H9 (cell line): ENCODE measurements at regions not wholly inside any gene's neighbourhood (a gene's known extent, or its start where the extent isn't known, plus 50 kb on each side); places are given as distances from the start of the nearest gene placed in this dataset.

Source experiments
- DNase-seq: peaks from one replicate; pipeline ENCODE4 v3.0.0-alpha.2; 2017
- H2AFZ ChIP-seq: one replicate; pipeline ENCODE4 v1.6.1; 2013; ENCODE audit warnings: mild to moderate bottlenecking, low read length, control low read depth, moderate library complexity
- H2AK5ac ChIP-seq: 2 replicates; pipeline ENCODE4 v1.6.1; 2013; ENCODE audit warnings: low read length, control low read depth, mixed read lengths; ENCODE audit not compliant: insufficient read length
- H2BK120ac ChIP-seq: one replicate; pipeline ENCODE4 v1.6.1; 2013; ENCODE audit warnings: low read depth, mild to moderate bottlenecking, low read length, control low read depth, inconsistent platforms; ENCODE audit not compliant: poor library complexity, severe bottlenecking
- H2BK12ac ChIP-seq: 2 replicates; pipeline ENCODE4 v1.6.1; 2013; ENCODE audit warnings: low read length, control low read depth, mixed read lengths, low read depth; ENCODE audit not compliant: insufficient read length
- H2BK15ac ChIP-seq: 2 replicates; pipeline ENCODE4 v1.6.1; 2013; ENCODE audit warnings: low read depth, low read length, control low read depth
- H2BK20ac ChIP-seq: one replicate; pipeline ENCODE4 v1.6.1; 2013; ENCODE audit warnings: low read depth, mild to moderate bottlenecking, low read length, control low read depth, inconsistent platforms; ENCODE audit not compliant: poor library complexity, severe bottlenecking
- H2BK5ac ChIP-seq: 2 replicates; pipeline ENCODE4 v1.6.1; 2013; ENCODE audit warnings: low read length, control low read depth, mixed read lengths; ENCODE audit not compliant: insufficient read length
- H3K14ac ChIP-seq: 2 replicates; pipeline ENCODE4 v1.6.1; 2013; ENCODE audit warnings: low read length, control low read depth; ENCODE audit not compliant: insufficient read depth
- H3K18ac ChIP-seq: 2 replicates; pipeline ENCODE4 v1.6.1; 2013; ENCODE audit warnings: low read depth, mild to moderate bottlenecking, mixed read lengths, low read length, control low read depth; ENCODE audit not compliant: insufficient read length
- H3K23ac ChIP-seq: 2 replicates; pipeline ENCODE4 v1.6.1; 2013; ENCODE audit warnings: low read length, control low read depth, mixed read lengths, low read depth; ENCODE audit not compliant: insufficient read length
- H3K23me2 ChIP-seq: 2 replicates; pipeline ENCODE4 v1.6.1; 2013; ENCODE audit warnings: low read depth, mild to moderate bottlenecking, mixed read lengths, low read length, control low read depth; ENCODE audit not compliant: insufficient read length, poor library complexity, severe bottlenecking
- H3K27ac ChIP-seq: 2 replicates; pipeline ENCODE4 v1.5.1; 2013; ENCODE audit warnings: low read length, control low read depth, mixed read lengths, low read depth; ENCODE audit not compliant: insufficient read length
- H3K27me3 ChIP-seq: 2 replicates; pipeline ENCODE4 v1.6.1; 2013; ENCODE audit warnings: low read length, control low read depth, inconsistent platforms; ENCODE audit not compliant: insufficient read depth
- H3K4ac ChIP-seq: 2 replicates; pipeline ENCODE4 v1.6.1; 2013; ENCODE audit warnings: low read depth, mild to moderate bottlenecking, control low read depth, inconsistent platforms, low read length, moderate library complexity
- H3K4me1 ChIP-seq: 2 replicates; pipeline ENCODE4 v1.6.1; 2013; ENCODE audit warnings: low read length, control low read depth, inconsistent platforms; ENCODE audit not compliant: insufficient read depth
- H3K4me2 ChIP-seq: 2 replicates; pipeline ENCODE4 v1.6.1; 2013; ENCODE audit warnings: low read length, control low read depth, mixed read lengths; ENCODE audit not compliant: insufficient read length, insufficient read depth
- H3K56ac ChIP-seq: 2 replicates; pipeline ENCODE4 v1.6.1; 2013; ENCODE audit warnings: low read depth, mild to moderate bottlenecking, mixed read lengths, low read length, control low read depth; ENCODE audit not compliant: insufficient read length
- H3K79me1 ChIP-seq: 2 replicates; pipeline ENCODE4 v1.6.1; 2013; ENCODE audit warnings: low read depth, mild to moderate bottlenecking, moderate library complexity, low read length, control low read depth, inconsistent platforms; ENCODE audit not compliant: insufficient read depth, poor library complexity, severe bottlenecking
- H3K79me2 ChIP-seq: 2 replicates; pipeline ENCODE4 v1.6.1; 2013; ENCODE audit warnings: low read length, control low read depth, inconsistent platforms; ENCODE audit not compliant: insufficient read depth
- H3K9ac ChIP-seq: 2 replicates; pipeline ENCODE4 v1.6.1; 2013; ENCODE audit warnings: low read length, control low read depth, mixed read lengths; ENCODE audit not compliant: insufficient read length; ENCODE audit errors: extremely low read depth
- H3K9me3 ChIP-seq: one replicate; pipeline ENCODE4 v1.6.1; 2013; ENCODE audit warnings: low read depth, low read length, inconsistent platforms; ENCODE audit not compliant: control insufficient read depth
- H3T11ph ChIP-seq: one replicate; pipeline ENCODE4 v1.6.1; 2013; ENCODE audit warnings: mild to moderate bottlenecking, low read length, control low read depth, inconsistent platforms
- H4K20me1 ChIP-seq: one replicate; pipeline ENCODE4 v1.6.1; 2013; ENCODE audit not compliant: control insufficient read depth, insufficient read length, insufficient read depth
- H4K5ac ChIP-seq: 2 replicates; pipeline ENCODE4 v1.6.1; 2013; ENCODE audit warnings: low read depth, mild to moderate bottlenecking, mixed read lengths, low read length, control low read depth; ENCODE audit not compliant: insufficient read length
- H4K8ac ChIP-seq: replicated peaks from 2 replicates; pipeline ENCODE4 v1.6.1; 2013; ENCODE audit warnings: low read length, control low read depth, mixed read lengths, low read depth; ENCODE audit not compliant: insufficient read length
- H4K91ac ChIP-seq: 2 replicates; pipeline ENCODE4 v1.6.1; 2013; ENCODE audit warnings: low read depth, mild to moderate bottlenecking, moderate library complexity, mixed read lengths, low read length, control low read depth; ENCODE audit not compliant: insufficient read length
- H3K27ac Mint-ChIP-seq, 3 experiments: 2 replicates in 2 of 3; 3 replicates in 1 of 3; pipeline ENCODE4 v1.8.0; 2020 to 2021; ENCODE audit warnings: mixed read lengths in 3 of 3, mild to moderate bottlenecking in 1 of 3, moderate library complexity in 1 of 3
- H3K27me3 Mint-ChIP-seq: 2 replicates; pipeline ENCODE4 v1.8.0; 2021; ENCODE audit warnings: low read depth, mild to moderate bottlenecking, moderate library complexity, mixed read lengths
- H3K36me3 Mint-ChIP-seq, 3 experiments: 2 replicates in 2 of 3; 3 replicates in 1 of 3; pipeline ENCODE4 v1.8.0; 2020 to 2021; ENCODE audit warnings: low read depth in 3 of 3, mixed read lengths in 3 of 3; ENCODE audit not compliant: insufficient read depth in 1 of 3
- H3K4me1 Mint-ChIP-seq, 2 experiments: 2 replicates each; pipeline ENCODE4 v1.8.0; 2020; ENCODE audit warnings: mixed read lengths in 2 of 2
- H3K4me3 Mint-ChIP-seq, 2 experiments: 2 replicates in 1 of 2; 3 replicates in 1 of 2; pipeline ENCODE4 v1.8.0; 2020 to 2021; ENCODE audit warnings: mild to moderate bottlenecking in 2 of 2, mixed read lengths in 2 of 2, moderate library complexity in 1 of 2
- H3K9me3 Mint-ChIP-seq, 2 experiments: 2 replicates in 1 of 2; 3 replicates in 1 of 2; pipeline ENCODE4 v1.8.0; 2020; ENCODE audit warnings: mild to moderate bottlenecking in 2 of 2, mixed read lengths in 2 of 2, moderate library complexity in 1 of 2
- CTCF ChIP-seq: fragments of 200-600 bp; sonication (generic); conservative IDR thresholded peaks from 3 replicates; pipeline ENCODE4 v1.8.0; 2021; ENCODE audit warnings: antibody characterized with exemption, mild to moderate bottlenecking
- WGBS: extraction: QIAGEN DNeasy Blood & Tissue Kit; methylation state at CpG from one replicate; pipeline ENCODE4 v1.1.7; 2013; ENCODE audit warnings: missing lambda C conversion rate, low lambda C conversion rate, mixed read lengths; ENCODE audit not compliant: insufficient read length; ENCODE audit errors: extremely low coverage; 5-methylcytosine and 5-hydroxymethylcytosine counted together

- H4K91ac ChIP-seq, result no peak overlapping the region
- no peak overlapping the region; the same call in 1 of the 2 replicates for H3K14ac ChIP-seq
- DNase-seq, result no peak
- no peak overlapping the region for H3K18ac ChIP-seq
- H3K4me2 ChIP-seq, result no peak overlapping the region
- no peak overlapping the region for H2BK5ac ChIP-seq
- no peak overlapping the region for H3K56ac ChIP-seq
- H3K4ac ChIP-seq, result no peak overlapping the region
- H3K27me3 ChIP-seq, result no peaks in the 10 kb centered on the region
- no peak overlapping the region for H4K5ac ChIP-seq
- H3K23me2 ChIP-seq, result no peaks in the 10 kb centered on the region
- H3K79me2 ChIP-seq, result no peaks in the 10 kb centered on the region
- Mint-ChIP-seq H3K4me3 (no peak overlapping the region), H3K27ac (no peak overlapping the region), H3K4me1 (no peaks in the 10 kb centered on the region), H3K9me3 (peaks cover 0 to 3% of the 10 kb centered on the region in 2 experiments; a peak in 2 of 5 replicates), H3K36me3 (no peaks in the 10 kb centered on the region), H3K27me3 (no peaks in the 10 kb centered on the region)
- TF ChIP-seq CTCF, result no peak
- no peak overlapping the region for H2BK120ac ChIP-seq
- H2AK5ac ChIP-seq, result no peak overlapping the region
- H3K27ac ChIP-seq, result no peak overlapping the region
- no CpG with 5 or more reads among the region's 4 CpGs for WGBS
- H3T11ph ChIP-seq, result no peak overlapping the region
- no peak overlapping the region for H2AFZ ChIP-seq
- no peaks in the 10 kb centered on the region for H4K20me1 ChIP-seq
- H2BK15ac ChIP-seq, result no peak overlapping the region
- H3K79me1 ChIP-seq, result no peaks in the 10 kb centered on the region
- no peak overlapping the region for H3K9ac ChIP-seq
- no peak overlapping the region for H2BK12ac ChIP-seq
- H3K23ac ChIP-seq, result no peak overlapping the region
- H3K4me1 ChIP-seq, result no peaks in the 10 kb centered on the region
- no peaks in the 10 kb centered on the region for H3K9me3 ChIP-seq
- no peak overlapping the region for H2BK20ac ChIP-seq
- no peak overlapping the region for H4K8ac ChIP-seq
Observed at GRCh38 chr12:91690531-91690930, 455.1 kb downstream of the BTG1 start.
